HFFc6 (cell line): ENCODE measurements at regions not wholly inside any gene's neighbourhood (a gene's known extent, or its start where the extent isn't known, plus 50 kb on each side); places are given as distances from the start of the nearest gene placed in this dataset.

Experiments used
- DNase-seq: peaks from one replicate; pipeline ENCODE4 v3.0.0-alpha.2; 2018
- H3K27ac Mint-ChIP-seq: 2 replicates; pipeline ENCODE4 v1.8.0; 2020; ENCODE audit warnings: mild to moderate bottlenecking, mixed read lengths
- H3K27me3 Mint-ChIP-seq: 2 replicates; pipeline ENCODE4 v1.8.0; 2021; ENCODE audit warnings: mild to moderate bottlenecking, moderate library complexity, mixed read lengths; ENCODE audit not compliant: insufficient read depth
- H3K36me3 Mint-ChIP-seq: 2 replicates; pipeline ENCODE4 v1.8.0; 2021; ENCODE audit warnings: low read depth, mixed read lengths
- H3K4me1 Mint-ChIP-seq: 2 replicates; pipeline ENCODE4 v1.8.0; 2020; ENCODE audit warnings: low read depth, mixed read lengths
- H3K4me3 Mint-ChIP-seq: 2 replicates; pipeline ENCODE4 v1.8.0; 2020; ENCODE audit warnings: mild to moderate bottlenecking, moderate library complexity, mixed read lengths
- H3K9me3 Mint-ChIP-seq: 2 replicates; pipeline ENCODE4 v1.8.0; 2020; ENCODE audit warnings: mild to moderate bottlenecking, mixed read lengths
- TF ChIP-seq, protein P1 (sequence below): fragments of 200-600 bp; sonication (generic); IDR thresholded peaks from 2 replicates; pipeline ENCODE4 v1.5.0; 2021; ENCODE audit warnings: antibody characterized with exemption, mild to moderate bottlenecking

DNA sequence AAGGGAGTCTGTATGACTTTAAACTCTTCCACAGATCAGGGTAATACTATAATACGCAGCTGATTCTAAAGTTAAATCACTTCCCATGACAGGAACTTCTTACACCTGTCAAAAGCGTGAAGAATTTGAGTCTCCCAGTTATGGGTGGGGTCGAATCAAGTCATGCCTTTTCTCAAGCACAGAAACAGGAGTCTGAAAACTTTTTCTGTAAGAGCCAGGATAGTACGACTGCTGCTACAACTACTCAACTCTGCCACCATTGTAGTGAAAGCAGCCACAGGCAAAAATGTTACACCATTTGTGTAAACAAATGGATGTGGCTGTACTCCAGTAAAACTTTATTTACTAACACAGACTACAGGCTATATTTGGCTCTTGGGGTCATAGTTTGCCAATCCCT lies 90.3 kb downstream of the DUSP6 start:
- no peak for DNase-seq
- H3K27me3 Mint-ChIP-seq = no peaks in the 10 kb centered on the region
- no peaks in the 10 kb centered on the region; the same call in 1 of the 2 replicates for H3K9me3 Mint-ChIP-seq
- no peak overlapping the region for H3K4me3 Mint-ChIP-seq
- TF ChIP-seq, protein P1, sequence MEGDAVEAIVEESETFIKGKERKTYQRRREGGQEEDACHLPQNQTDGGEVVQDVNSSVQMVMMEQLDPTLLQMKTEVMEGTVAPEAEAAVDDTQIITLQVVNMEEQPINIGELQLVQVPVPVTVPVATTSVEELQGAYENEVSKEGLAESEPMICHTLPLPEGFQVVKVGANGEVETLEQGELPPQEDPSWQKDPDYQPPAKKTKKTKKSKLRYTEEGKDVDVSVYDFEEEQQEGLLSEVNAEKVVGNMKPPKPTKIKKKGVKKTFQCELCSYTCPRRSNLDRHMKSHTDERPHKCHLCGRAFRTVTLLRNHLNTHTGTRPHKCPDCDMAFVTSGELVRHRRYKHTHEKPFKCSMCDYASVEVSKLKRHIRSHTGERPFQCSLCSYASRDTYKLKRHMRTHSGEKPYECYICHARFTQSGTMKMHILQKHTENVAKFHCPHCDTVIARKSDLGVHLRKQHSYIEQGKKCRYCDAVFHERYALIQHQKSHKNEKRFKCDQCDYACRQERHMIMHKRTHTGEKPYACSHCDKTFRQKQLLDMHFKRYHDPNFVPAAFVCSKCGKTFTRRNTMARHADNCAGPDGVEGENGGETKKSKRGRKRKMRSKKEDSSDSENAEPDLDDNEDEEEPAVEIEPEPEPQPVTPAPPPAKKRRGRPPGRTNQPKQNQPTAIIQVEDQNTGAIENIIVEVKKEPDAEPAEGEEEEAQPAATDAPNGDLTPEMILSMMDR = no peak
- H3K36me3 Mint-ChIP-seq = 0 out of 2 replicates have a peak, but pooled peaks cover 8% of the 10 kb centered on the region
- peaks cover 22% of the 10 kb centered on the region for H3K4me1 Mint-ChIP-seq
- no peak overlapping the region for H3K27ac Mint-ChIP-seq

DNA sequence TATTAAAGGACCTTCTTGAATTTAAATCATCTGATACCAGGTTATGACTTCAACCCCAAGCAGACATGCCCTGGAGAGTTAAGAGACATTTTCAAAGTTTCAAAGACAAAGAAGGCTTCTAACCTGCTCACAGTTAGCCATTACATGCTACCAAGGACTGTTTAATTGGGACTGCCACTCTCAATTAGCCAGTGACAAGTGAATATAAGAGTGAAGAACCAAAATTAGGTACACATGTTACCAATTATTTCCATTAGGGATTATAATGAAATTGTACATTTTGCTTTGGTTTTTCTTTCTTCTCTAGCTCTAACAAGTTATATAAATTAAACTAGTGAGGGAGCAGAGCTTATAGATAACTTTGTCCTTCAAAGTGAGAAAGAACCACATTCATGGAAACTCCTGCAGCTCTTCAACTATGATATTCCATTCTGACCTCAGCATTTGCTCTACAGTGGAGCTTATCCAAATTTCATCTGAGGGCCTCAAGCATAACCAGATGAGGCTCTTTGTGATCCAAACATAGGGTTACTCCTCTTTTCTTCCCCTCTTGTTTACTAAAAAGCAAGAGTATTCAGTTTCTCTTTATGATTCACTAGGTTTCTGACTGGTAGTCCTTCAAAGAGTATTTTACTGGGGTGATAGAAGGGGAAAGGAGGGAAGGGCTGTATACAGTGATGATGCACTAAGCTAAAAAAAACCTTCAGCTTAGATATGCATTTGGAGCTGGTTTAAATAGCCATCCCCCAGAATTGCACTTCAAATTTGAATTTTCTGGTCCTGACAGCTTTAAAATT lies 91.3 kb downstream of the DUSP6 start:
- H3K27me3 Mint-ChIP-seq = no peaks in the 10 kb centered on the region
- H3K4me1 Mint-ChIP-seq = peaks cover 22% of the 10 kb centered on the region
- TF ChIP-seq, protein P1 = no peak
- no peak overlapping the region for H3K4me3 Mint-ChIP-seq
- 0 out of 2 replicates have a peak, but pooled peaks cover 8% of the 10 kb centered on the region for H3K36me3 Mint-ChIP-seq
- no peak overlapping the region for H3K27ac Mint-ChIP-seq
- DNase-seq = no peak
- no peaks in the 10 kb centered on the region; the same call in 1 of the 2 replicates for H3K9me3 Mint-ChIP-seq

DNA sequence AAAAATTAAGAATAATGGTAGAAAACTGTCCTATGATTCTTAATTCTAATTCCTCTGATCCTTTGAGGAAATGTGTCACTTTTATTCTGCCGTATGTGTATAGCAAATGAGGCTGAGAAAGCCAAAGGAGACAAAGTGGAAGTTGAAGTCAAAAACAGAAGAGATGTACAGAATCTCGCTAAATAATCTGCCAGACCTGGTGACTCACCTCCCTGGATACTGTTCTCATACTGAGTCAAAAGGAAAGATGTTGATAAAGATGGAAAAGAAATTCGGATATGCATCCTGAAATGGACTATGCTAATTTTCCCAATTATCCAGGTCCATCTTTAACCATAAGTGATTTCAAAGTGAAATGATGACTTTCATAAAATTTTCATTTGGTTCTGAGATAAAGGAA lies 92.5 kb downstream of the DUSP6 start:
- no peak for DNase-seq
- Mint-ChIP-seq H3K27ac (no peak overlapping the region; the same call in 1 of the 2 replicates), H3K4me1 (peaks cover 18% of the 10 kb centered on the region)

DNA sequence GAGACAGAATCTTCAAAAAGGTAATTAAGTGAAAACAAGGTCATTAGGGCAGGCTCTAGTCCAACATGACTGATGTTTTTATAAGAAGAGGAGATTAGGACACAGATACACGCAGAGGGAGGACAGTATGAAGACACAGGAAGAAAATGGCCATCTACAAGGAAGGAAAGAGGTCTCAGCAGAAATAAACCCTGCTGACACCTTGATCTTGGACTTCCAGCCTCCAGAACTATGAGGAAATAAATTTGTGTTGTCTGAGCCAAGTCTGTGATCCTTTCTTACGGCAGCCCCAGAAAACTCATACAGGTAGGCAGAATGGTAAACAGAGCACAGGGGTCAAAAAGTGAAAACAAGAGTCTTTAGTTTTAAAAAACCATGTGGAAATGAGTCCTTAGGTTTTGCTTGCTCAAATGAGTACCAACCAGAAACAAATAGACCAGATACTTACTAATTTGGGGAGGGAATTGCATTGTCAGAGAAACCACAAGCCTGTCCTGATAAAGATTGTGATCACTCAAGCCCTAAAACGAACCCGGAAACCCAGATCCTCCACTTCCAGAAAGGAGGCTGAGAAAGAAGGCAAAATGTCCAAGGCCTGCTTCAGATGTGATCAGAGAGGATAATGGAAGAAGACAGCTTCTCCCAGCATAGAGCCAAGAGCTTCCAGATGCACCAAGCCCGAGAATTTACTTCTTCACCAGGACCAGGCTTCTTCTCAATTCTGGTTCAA lies 93.9 kb downstream of the DUSP6 start:
- peaks cover 32% of the 10 kb centered on the region for H3K4me1 Mint-ChIP-seq
- H3K9me3 Mint-ChIP-seq = no peaks in the 10 kb centered on the region; the same call in 1 of the 2 replicates
- H3K4me3 Mint-ChIP-seq = no peak overlapping the region
- 0 out of 2 replicates have a peak, but pooled peaks cover 13% of the 10 kb centered on the region for H3K36me3 Mint-ChIP-seq
- no peak for DNase-seq
- H3K27ac Mint-ChIP-seq = no peak overlapping the region
- H3K27me3 Mint-ChIP-seq = no peaks in the 10 kb centered on the region
- TF ChIP-seq, protein P1 = no peak

More for the DNA sequence above, 92.5 kb downstream of the DUSP6 start:
- Mint-ChIP-seq H3K27me3 (no peaks in the 10 kb centered on the region), H3K9me3 (no peaks in the 10 kb centered on the region; the same call in 1 of the 2 replicates), H3K4me3 (peak overlapping the region; percentile 31; the same call in 1 of the 2 replicates), H3K36me3 (0 out of 2 replicates have a peak, but pooled peaks cover 8% of the 10 kb centered on the region)
- TF ChIP-seq, protein P1 = no peak

DNA sequence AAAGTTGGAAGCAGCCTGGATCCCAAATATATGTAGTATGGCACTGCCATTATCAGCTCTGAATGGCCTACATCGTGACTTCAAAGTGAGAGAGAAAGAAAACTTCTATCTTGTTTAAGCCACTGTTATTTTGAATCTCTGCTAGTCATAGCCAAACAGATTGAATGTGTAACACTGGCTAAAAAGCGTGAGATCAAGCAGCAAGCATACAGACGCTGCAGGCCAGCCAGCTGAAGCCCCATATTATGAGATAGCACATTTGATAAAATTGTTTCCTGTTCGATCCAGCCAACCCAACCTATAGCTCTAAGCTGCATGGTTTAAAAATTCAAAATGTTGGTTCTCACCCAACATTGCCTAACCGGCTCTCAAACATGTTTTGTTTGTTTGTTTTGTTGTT lies 95.0 kb downstream of the DUSP6 start:
- H3K4me3 Mint-ChIP-seq = no peak overlapping the region
- DNase-seq = no peak
- H3K9me3 Mint-ChIP-seq = no peaks in the 10 kb centered on the region; the same call in 1 of the 2 replicates
- no peak overlapping the region for H3K27ac Mint-ChIP-seq
- TF ChIP-seq, protein P1 = no peak
- H3K36me3 Mint-ChIP-seq = 0 out of 2 replicates have a peak, but pooled peaks cover 13% of the 10 kb centered on the region
- no peaks in the 10 kb centered on the region for H3K27me3 Mint-ChIP-seq
- peaks cover 42% of the 10 kb centered on the region for H3K4me1 Mint-ChIP-seq
